ENCODE measurements at regions not wholly inside any gene's neighbourhood (a gene's known extent, or its start where the extent isn't known, plus 50 kb on each side); places are given as distances from the start of the nearest gene placed in this dataset.
"Not testable (repeated sequence)": the region's sequence is repeated elsewhere in the genome, so short reads cannot be mapped to it uniquely, and the experiment has no call there.

GRCh38 chr15:35937380-35937779 lies 391.4 kb upstream of the DPH6 start:
- DNase-seq (ENCODE audit: insufficient read length) (no peak), FAIRE-seq (no peak)
- no peak for TF ChIP-seq POLR2AphosphoS5 (IDR thresholded peaks at IDR 0.05; ENCODE audit: low read depth, low read length)
- no peak for TF ChIP-seq POLR2A (IDR thresholded peaks at IDR 0.05; ENCODE audit: low read depth, low read length)

DNA sequence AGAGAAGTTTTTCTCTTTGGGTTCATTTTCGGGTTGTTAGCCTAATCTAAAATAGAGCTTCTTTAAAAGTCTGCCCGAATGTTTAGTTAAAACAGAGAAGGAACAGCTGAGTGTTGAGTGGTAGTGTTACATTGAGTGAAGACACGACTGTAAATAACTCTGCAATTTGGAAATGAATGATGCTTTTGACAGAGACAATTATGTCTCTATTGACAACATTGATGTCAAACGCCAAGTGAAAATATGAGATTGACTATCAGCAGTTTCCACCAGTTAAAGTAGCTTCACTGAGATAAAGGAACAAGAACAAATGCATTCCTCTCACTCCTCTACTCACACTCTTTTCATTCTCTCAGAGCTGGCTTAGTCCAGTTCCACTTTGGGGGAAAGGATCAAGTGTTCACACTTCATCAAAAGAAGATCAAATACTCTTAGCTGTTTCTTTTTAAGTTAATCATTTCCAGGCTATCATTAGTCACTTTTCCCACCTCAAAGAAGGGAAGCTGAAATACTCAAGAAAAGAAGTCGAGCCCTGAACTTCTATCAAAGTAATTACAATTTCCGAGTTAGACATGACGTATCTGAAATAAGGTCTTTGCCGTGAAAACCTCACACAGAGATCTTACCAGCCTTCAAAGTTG lies 399.1 kb upstream of the DPH6 start:
- TF ChIP-seq TAF1 (IDR thresholded peaks at IDR 0.05; ENCODE audit: borderline replicate concordance, low read depth, low read length) (no peak), POLR2A (IDR thresholded peaks at IDR 0.05; ENCODE audit: low read depth, low read length) (no peak), POLR2AphosphoS5 (IDR thresholded peaks at IDR 0.05; ENCODE audit: low read depth, low read length) (no peak)
- no peak for DNase-seq (ENCODE audit: insufficient read length)

DNA sequence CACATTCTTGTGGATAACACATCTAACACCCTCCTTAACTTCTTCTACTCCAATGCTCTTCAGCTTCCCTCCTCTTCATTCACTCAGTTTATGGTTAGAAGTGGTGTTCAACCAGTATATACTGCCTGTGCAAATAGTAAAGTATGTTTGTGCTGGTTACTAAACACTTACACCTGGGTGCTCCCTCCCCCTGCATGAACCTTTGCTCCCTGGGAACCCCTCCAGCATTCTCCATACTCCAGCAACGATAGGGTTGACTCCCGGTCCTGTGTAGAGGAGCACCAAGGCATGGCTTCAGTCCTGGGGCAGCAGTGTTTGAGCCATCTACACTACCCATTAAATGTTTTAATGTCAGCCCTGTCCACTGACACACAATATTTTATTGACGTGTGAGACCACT lies 407.5 kb upstream of the DPH6 start:
- FAIRE-seq (no peak), DNase-seq (ENCODE audit: insufficient read length) (no peak)
- no peak for TF ChIP-seq POLR2A (IDR thresholded peaks at IDR 0.05; ENCODE audit: low read depth, low read length)
- no peak for TF ChIP-seq TAF1 (IDR thresholded peaks at IDR 0.05; ENCODE audit: borderline replicate concordance, low read depth, low read length)
- TF ChIP-seq POLR2AphosphoS5 (IDR thresholded peaks at IDR 0.05; ENCODE audit: low read depth, low read length) = no peak

More for the DNA sequence above, 399.1 kb upstream of the DPH6 start:
- FAIRE-seq = no peak

DNA sequence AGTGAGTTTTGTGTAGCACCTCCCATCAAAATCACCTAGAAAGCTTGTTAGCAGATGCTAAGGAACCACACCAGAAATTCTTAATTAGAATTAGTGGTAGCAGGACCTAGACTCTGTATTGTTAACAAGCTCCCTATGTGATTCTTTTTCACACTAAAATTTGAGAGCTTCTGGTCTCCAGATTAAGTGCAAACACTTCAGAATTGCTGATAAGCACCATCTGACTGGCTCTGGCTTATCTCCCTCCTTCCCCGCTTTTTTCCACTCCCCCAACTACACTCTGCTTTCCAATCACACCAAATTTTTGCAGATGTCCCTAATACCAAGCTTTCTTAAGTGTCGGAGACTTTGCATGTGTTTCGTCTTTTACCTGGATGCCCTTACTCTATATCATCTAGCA lies 410.1 kb upstream of the DPH6 start:
- FAIRE-seq (no peak), DNase-seq (ENCODE audit: insufficient read length) (no peak)
- no peak for TF ChIP-seq POLR2AphosphoS5 (IDR thresholded peaks at IDR 0.05; ENCODE audit: low read depth, low read length)
- TF ChIP-seq POLR2A (IDR thresholded peaks at IDR 0.05; ENCODE audit: low read depth, low read length) = no peak
- TF ChIP-seq TAF1 (IDR thresholded peaks at IDR 0.05; ENCODE audit: borderline replicate concordance, low read depth, low read length) = no peak

- FAIRE-seq (no peak), DNase-seq (ENCODE audit: insufficient read length) (no peak)
- no peak for TF ChIP-seq POLR2A (IDR thresholded peaks at IDR 0.05; ENCODE audit: low read depth, low read length)
- TF ChIP-seq TAF1 (IDR thresholded peaks at IDR 0.05; ENCODE audit: borderline replicate concordance, low read depth, low read length) = no peak
- TF ChIP-seq POLR2AphosphoS5 (IDR thresholded peaks at IDR 0.05; ENCODE audit: low read depth, low read length) = no peak
Measured at GRCh38 chr15:35958021-35958420, 412.1 kb upstream of the DPH6 start.

GRCh38 chr15:35958975-35959374 lies 413.0 kb upstream of the DPH6 start:
- no peak for FAIRE-seq

GRCh38 chr15:35963326-35963725 lies 417.4 kb upstream of the DPH6 start:
- DNase-seq (ENCODE audit: insufficient read length) = no peak
- TF ChIP-seq POLR2AphosphoS5 (IDR thresholded peaks at IDR 0.05; ENCODE audit: low read depth, low read length) = no peak
- no peak for TF ChIP-seq TAF1 (IDR thresholded peaks at IDR 0.05; ENCODE audit: borderline replicate concordance, low read depth, low read length)
- TF ChIP-seq POLR2A (IDR thresholded peaks at IDR 0.05; ENCODE audit: low read depth, low read length) = no peak
- no peak for FAIRE-seq

More at GRCh38 chr15:35958975-35959374, 413.0 kb upstream of the DPH6 start:
- TF ChIP-seq POLR2AphosphoS5 (IDR thresholded peaks at IDR 0.05; ENCODE audit: low read depth, low read length) = no peak
- TF ChIP-seq POLR2A (IDR thresholded peaks at IDR 0.05; ENCODE audit: low read depth, low read length) = no peak
- no peak for TF ChIP-seq TAF1 (IDR thresholded peaks at IDR 0.05; ENCODE audit: borderline replicate concordance, low read depth, low read length)
- DNase-seq (ENCODE audit: insufficient read length) = no peak

GRCh38 chr15:35966781-35967180 lies 420.8 kb upstream of the DPH6 start:
- TF ChIP-seq TAF1 (IDR thresholded peaks at IDR 0.05; ENCODE audit: borderline replicate concordance, low read depth, low read length) (no peak), POLR2A (IDR thresholded peaks at IDR 0.05; ENCODE audit: low read depth, low read length) (no peak), POLR2AphosphoS5 (IDR thresholded peaks at IDR 0.05; ENCODE audit: low read depth, low read length) (no peak)
- FAIRE-seq = no peak
- DNase-seq (ENCODE audit: insufficient read length) = no peak

- not testable (repeated sequence) for FAIRE-seq; DNase-seq (ENCODE audit: insufficient read length)
Measured at GRCh38 chr15:35967968-35968367, 422.0 kb upstream of the DPH6 start.

- TF ChIP-seq TAF1 (IDR thresholded peaks at IDR 0.05; ENCODE audit: borderline replicate concordance, low read depth, low read length) = no peak
- no peak for TF ChIP-seq POLR2A (IDR thresholded peaks at IDR 0.05; ENCODE audit: low read depth, low read length)
- DNase-seq (ENCODE audit: insufficient read length) (no peak), FAIRE-seq (no peak)
Measured at GRCh38 chr15:35973029-35973428, 427.1 kb upstream of the DPH6 start.

DNA sequence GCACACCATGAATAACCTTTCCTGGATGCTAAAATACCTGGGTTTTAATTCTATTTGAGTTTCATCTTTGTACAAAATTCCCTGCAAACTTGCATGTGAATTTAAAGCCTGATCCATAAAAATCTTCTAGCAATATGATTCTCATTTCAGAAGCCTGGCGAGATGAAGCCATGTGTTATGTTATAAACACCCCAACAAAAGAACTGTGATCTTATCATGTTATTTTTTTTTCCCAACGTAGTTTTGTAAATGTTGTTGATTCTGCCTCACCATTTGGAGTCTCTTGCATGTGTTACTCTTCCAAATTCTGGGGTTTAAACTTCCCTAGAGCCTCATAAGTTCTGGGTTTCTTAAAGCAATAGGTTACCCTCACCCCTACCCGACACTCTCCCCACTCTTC lies 428.1 kb upstream of the DPH6 start:
- DNase-seq (ENCODE audit: insufficient read length) (no peak), FAIRE-seq (no peak)
- TF ChIP-seq POLR2AphosphoS5 (IDR thresholded peaks at IDR 0.05; ENCODE audit: low read depth, low read length) (no peak), POLR2A (IDR thresholded peaks at IDR 0.05; ENCODE audit: low read depth, low read length) (no peak), TAF1 (IDR thresholded peaks at IDR 0.05; ENCODE audit: borderline replicate concordance, low read depth, low read length) (no peak)

DNA sequence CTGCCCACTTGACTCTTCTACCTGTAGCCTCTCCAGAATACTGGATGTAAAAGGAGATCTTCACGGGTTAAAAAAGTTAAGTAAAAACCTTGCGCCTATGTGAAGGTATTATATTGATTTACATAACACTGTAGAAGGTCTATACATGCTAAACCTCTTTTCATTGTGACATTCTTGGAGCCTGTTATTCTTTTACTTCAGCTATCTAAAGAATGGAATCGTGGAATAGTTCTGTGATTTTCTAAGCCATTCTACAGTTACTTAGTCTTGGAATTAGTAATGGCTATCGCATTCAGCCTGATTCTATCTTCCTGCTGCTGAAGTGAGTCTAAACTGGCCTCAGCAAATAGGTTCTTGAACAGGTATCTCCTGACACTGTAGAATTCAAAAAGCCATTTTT lies 430.0 kb upstream of the DPH6 start:
- TF ChIP-seq POLR2A (IDR thresholded peaks at IDR 0.05; ENCODE audit: low read depth, low read length) = no peak
- no peak for TF ChIP-seq POLR2AphosphoS5 (IDR thresholded peaks at IDR 0.05; ENCODE audit: low read depth, low read length)
- no peak for TF ChIP-seq TAF1 (IDR thresholded peaks at IDR 0.05; ENCODE audit: borderline replicate concordance, low read depth, low read length)
- FAIRE-seq (no peak), DNase-seq (ENCODE audit: insufficient read length) (no peak)

DNA sequence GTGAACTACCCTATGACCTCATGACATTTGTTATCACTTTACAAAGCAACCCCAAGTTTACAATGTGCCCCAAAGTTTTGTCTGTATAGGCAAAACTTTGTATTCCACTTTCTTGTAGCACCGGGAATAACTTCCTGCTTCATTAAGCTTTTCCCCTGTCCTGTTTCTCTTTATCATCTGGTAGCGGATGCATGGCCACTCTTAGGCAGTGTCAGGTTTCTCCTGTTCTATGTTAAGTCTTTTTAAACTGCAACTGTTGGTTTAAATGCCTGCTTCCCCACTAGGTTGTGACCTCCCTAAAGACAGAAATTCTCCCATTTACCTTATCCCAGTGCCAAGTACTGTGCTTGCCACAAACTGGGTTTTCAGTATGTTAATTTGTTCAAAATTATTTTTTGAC lies 433.6 kb upstream of the DPH6 start:
- DNase-seq (ENCODE audit: insufficient read length) (no peak), FAIRE-seq (no peak)
- no peak for TF ChIP-seq POLR2AphosphoS5 (IDR thresholded peaks at IDR 0.05; ENCODE audit: low read depth, low read length)
- TF ChIP-seq TAF1 (IDR thresholded peaks at IDR 0.05; ENCODE audit: borderline replicate concordance, low read depth, low read length) = no peak
- no peak for TF ChIP-seq POLR2A (IDR thresholded peaks at IDR 0.05; ENCODE audit: low read depth, low read length)
